CD14-positive monocyte (primary cell): ENCODE measurements at regions not wholly inside any gene's neighbourhood (a gene's known extent, or its start where the extent isn't known, plus 50 kb on each side); places are given as distances from the start of the nearest gene placed in this dataset.
A peak's percentile ranks its signal among the peaks of the same experiment; 100 is the strongest.

ENCODE experiments used
- DNase-seq, 3 donors: peaks; one replicate each; pipeline ENCODE4 v3.0.0-alpha.2; 2011 to 2022
- H2AFZ ChIP-seq: 2 replicates; pipeline ENCODE4 v1.6.0; 2012; ENCODE audit warnings: mild to moderate bottlenecking, low read depth, low read length, inconsistent platforms; ENCODE audit not compliant: insufficient read depth, poor library complexity, severe bottlenecking
- H3K27ac ChIP-seq, 2 donors: 1 replicate in 1 of 2; 2 replicates in 1 of 2; pipeline ENCODE4 v1.5.1; 2012 to 2013; ENCODE audit warnings: low read length in 2 of 2, control low read depth in 1 of 2, inconsistent platforms in 1 of 2, low read depth in 1 of 2, mild to moderate bottlenecking in 1 of 2
- H3K27me3 ChIP-seq, 2 donors: one replicate each; pipeline versions ENCODE4 v1.6.0 to v1.6.1; 2011 to 2013; ENCODE audit warnings: low read length in 2 of 2; ENCODE audit not compliant: control insufficient read depth in 2 of 2, insufficient read depth in 2 of 2
- H3K36me3 ChIP-seq, 2 donors: replicated peaks in 1 of 2; 1 replicate in 1 of 2; 2 replicates in 1 of 2; pipeline versions ENCODE4 v1.5.1 to v1.6.1; 2012 to 2013; ENCODE audit warnings: low read length in 2 of 2, control low read depth in 1 of 2, inconsistent platforms in 1 of 2, mild to moderate bottlenecking in 1 of 2; ENCODE audit not compliant: insufficient read depth in 2 of 2, control insufficient read depth in 1 of 2
- H3K4me1 ChIP-seq, 2 donors: 1 replicate in 1 of 2; 2 replicates in 1 of 2; pipeline versions ENCODE4 v1.5.1 to v1.6.1; 2012 to 2013; ENCODE audit warnings: low read length in 2 of 2, control low read depth in 1 of 2, inconsistent platforms in 1 of 2, mild to moderate bottlenecking in 1 of 2, moderate library complexity in 1 of 2; ENCODE audit not compliant: insufficient read depth in 2 of 2, control insufficient read depth in 1 of 2
- H3K4me2 ChIP-seq: replicated peaks from 2 replicates; pipeline ENCODE3; 2012; ENCODE audit warnings: low read length, moderate library complexity, mild to moderate bottlenecking; ENCODE audit not compliant: poor library complexity, severe bottlenecking; ENCODE audit errors: extremely low read depth
- H3K4me3 ChIP-seq, 3 experiments: fragments of 200-600 bp in 1 of 3; sonication (generic) in 1 of 3; replicated peaks in 1 of 3; 1 replicate in 2 of 3; 2 replicates in 1 of 3; pipeline ENCODE4 v1.5.1; 2011 to 2013; ENCODE audit warnings: low read length in 3 of 3, mild to moderate bottlenecking in 3 of 3, control low read depth in 2 of 3, low read depth in 2 of 3, inconsistent platforms in 1 of 3, moderate library complexity in 1 of 3
- H3K79me2 ChIP-seq: 2 replicates; pipeline ENCODE4 v1.6.0; 2012; ENCODE audit warnings: mild to moderate bottlenecking, control low read depth, inconsistent platforms, low read length, moderate library complexity; ENCODE audit not compliant: insufficient read depth
- H3K9ac ChIP-seq: 2 replicates; pipeline ENCODE4 v1.6.0; 2017; ENCODE audit warnings: low read length, mild to moderate bottlenecking; ENCODE audit not compliant: insufficient read depth, poor library complexity, severe bottlenecking
- H3K9me3 ChIP-seq, 2 donors: replicated peaks in 1 of 2; 1 replicate in 1 of 2; 2 replicates in 1 of 2; pipeline versions ENCODE4 v1.5.1 to v1.6.1; 2012 to 2013; ENCODE audit warnings: low read length in 2 of 2, control low read depth in 1 of 2; ENCODE audit not compliant: control insufficient read depth in 1 of 2, insufficient read depth in 1 of 2
- H4K20me1 ChIP-seq: 2 replicates; pipeline ENCODE4 v1.6.0; 2012; ENCODE audit warnings: mild to moderate bottlenecking, low read length, control low read depth, moderate library complexity; ENCODE audit not compliant: insufficient read depth
- H3K27ac Mint-ChIP-seq, 7 donors: one replicate each; pipeline ENCODE4 v1.8.0; 2020; ENCODE audit warnings: mild to moderate bottlenecking in 7 of 7, mixed read lengths in 7 of 7, moderate library complexity in 6 of 7, inconsistent platforms in 2 of 7
- H3K27me3 Mint-ChIP-seq, 3 donors: one replicate each; pipeline ENCODE4 v1.8.0; 2021 to 2022; ENCODE audit warnings: low read depth in 3 of 3, mild to moderate bottlenecking in 3 of 3, mixed read lengths in 3 of 3, moderate library complexity in 3 of 3, inconsistent platforms in 1 of 3
- H3K36me3 Mint-ChIP-seq, 2 donors: one replicate each; pipeline ENCODE4 v1.8.0; 2020; ENCODE audit warnings: mixed read lengths in 2 of 2, inconsistent platforms in 1 of 2, mild to moderate bottlenecking in 1 of 2
- H3K4me1 Mint-ChIP-seq: one replicate; pipeline ENCODE4 v1.8.0; 2020; ENCODE audit warnings: mild to moderate bottlenecking, mixed read lengths
- H3K4me3 Mint-ChIP-seq, 2 donors: one replicate each; pipeline ENCODE4 v1.8.0; 2020; ENCODE audit warnings: mild to moderate bottlenecking in 2 of 2, mixed read lengths in 2 of 2, moderate library complexity in 1 of 2
- H3K9me3 Mint-ChIP-seq, 7 donors: one replicate each; pipeline ENCODE4 v1.8.0; 2020 to 2022; ENCODE audit warnings: mixed read lengths in 7 of 7, mild to moderate bottlenecking in 6 of 7, moderate library complexity in 6 of 7, inconsistent platforms in 2 of 7
- CTCF ChIP-seq: fragments of 200-600 bp; IDR thresholded peaks from one replicate; pipeline ENCODE4 v1.8.0; 2022; ENCODE audit warnings: antibody characterized with exemption, mild to moderate bottlenecking
- WGBS: methylation state at CpG from one replicate; pipeline ENCODE4 v1.1.5; 2013; ENCODE audit warnings: missing lambda C conversion rate; ENCODE audit not compliant: insufficient coverage; 5-methylcytosine and 5-hydroxymethylcytosine counted together
- intact Hi-C, 2 donors: fragments of 100-400 bp; cut with micrococcal nuclease; formaldehyde crosslinking; loops; one replicate each; pipeline versions ENCODE4 v1.15.0 to v1.15.1; 2023

- H2AFZ ChIP-seq, result no peak overlapping the region
- Mint-ChIP-seq H3K4me3 (no peak overlapping the region), H3K27ac (peak overlapping the region in 1 of 7 donors; percentile 50), H3K27me3 (peaks cover 0 to 8% (median 0%) of the 10 kb centered on the region in 3 donors), H3K4me1 (peaks cover 18% of the 10 kb centered on the region), H3K9me3 (peaks cover 0 to 2% (median 0%) of the 10 kb centered on the region in 7 donors), H3K36me3 (no peaks in the 10 kb centered on the region)
- H3K4me2 ChIP-seq, result no peak overlapping the region
- H3K9me3 ChIP-seq, result no peaks in the 10 kb centered on the region
- no peak overlapping the region for H3K9ac ChIP-seq
- H4K20me1 ChIP-seq, result no peaks in the 10 kb centered on the region
- no peaks in the 10 kb centered on the region for H3K79me2 ChIP-seq
- no peaks in the 10 kb centered on the region for H3K36me3 ChIP-seq
- intact Hi-C loops, result no loop called here
- no peak for TF ChIP-seq CTCF
- no peaks in the 10 kb centered on the region for H3K27me3 ChIP-seq
- H3K4me3 ChIP-seq, result no peak overlapping the region
- no peak overlapping the region for H3K27ac ChIP-seq
- peaks cover 17 to 19% of the 10 kb centered on the region in 2 donors for H3K4me1 ChIP-seq
- no peak for DNase-seq
- 83% methylated on average over 1 of the region's 4 CpGs for WGBS
Observed at GRCh38 chr1:54459726-54460191, 53.6 kb upstream of the SSBP3 start.

GRCh38 chr1:54459140-54459539, 52.9 kb upstream of the SSBP3 start:
- H3K27ac ChIP-seq, result no peak overlapping the region
- H3K36me3 Mint-ChIP-seq, result no peaks in the 10 kb centered on the region

More at GRCh38 chr1:54459140-54459539, 52.9 kb upstream of the SSBP3 start:
- TF ChIP-seq CTCF, result no peak
- Histone ChIP-seq H3K27me3 (no peaks in the 10 kb centered on the region), H3K4me3 (no peak overlapping the region), H3K36me3 (no peaks in the 10 kb centered on the region), H4K20me1 (no peaks in the 10 kb centered on the region), H3K4me1 (peaks cover 11 to 13% of the 10 kb centered on the region in 2 donors), H3K4me2 (no peak overlapping the region), H3K79me2 (no peaks in the 10 kb centered on the region), H3K9ac (no peak overlapping the region), H2AFZ (no peak overlapping the region), H3K9me3 (no peaks in the 10 kb centered on the region)
- no peak for DNase-seq
- intact Hi-C loops, result no loop called here
- Mint-ChIP-seq H3K4me3 (no peak overlapping the region), H3K9me3 (peaks cover 0 to 2% (median 0%) of the 10 kb centered on the region in 7 donors), H3K27me3 (peaks cover 0 to 8% (median 0%) of the 10 kb centered on the region in 3 donors), H3K4me1 (peaks cover 12% of the 10 kb centered on the region), H3K27ac (no peak overlapping the region)
